LNCAP (cell line): ENCODE measurements at regions not wholly inside any gene's neighbourhood (a gene's known extent, or its start where the extent isn't known, plus 50 kb on each side); places are given as distances from the start of the nearest gene placed in this dataset.

Source experiments
- TF ChIP-seq, protein P1 (sequence below): fragments of 450-650 bp; IDR thresholded peaks from 2 replicates; pipeline ENCODE4 v1.5.1; 2017; ENCODE audit warnings: mild to moderate bottlenecking

GRCh38 chr6:139625081-139625939 is 250.9 kb upstream of the CITED2 start:
- TF ChIP-seq, protein P1, sequence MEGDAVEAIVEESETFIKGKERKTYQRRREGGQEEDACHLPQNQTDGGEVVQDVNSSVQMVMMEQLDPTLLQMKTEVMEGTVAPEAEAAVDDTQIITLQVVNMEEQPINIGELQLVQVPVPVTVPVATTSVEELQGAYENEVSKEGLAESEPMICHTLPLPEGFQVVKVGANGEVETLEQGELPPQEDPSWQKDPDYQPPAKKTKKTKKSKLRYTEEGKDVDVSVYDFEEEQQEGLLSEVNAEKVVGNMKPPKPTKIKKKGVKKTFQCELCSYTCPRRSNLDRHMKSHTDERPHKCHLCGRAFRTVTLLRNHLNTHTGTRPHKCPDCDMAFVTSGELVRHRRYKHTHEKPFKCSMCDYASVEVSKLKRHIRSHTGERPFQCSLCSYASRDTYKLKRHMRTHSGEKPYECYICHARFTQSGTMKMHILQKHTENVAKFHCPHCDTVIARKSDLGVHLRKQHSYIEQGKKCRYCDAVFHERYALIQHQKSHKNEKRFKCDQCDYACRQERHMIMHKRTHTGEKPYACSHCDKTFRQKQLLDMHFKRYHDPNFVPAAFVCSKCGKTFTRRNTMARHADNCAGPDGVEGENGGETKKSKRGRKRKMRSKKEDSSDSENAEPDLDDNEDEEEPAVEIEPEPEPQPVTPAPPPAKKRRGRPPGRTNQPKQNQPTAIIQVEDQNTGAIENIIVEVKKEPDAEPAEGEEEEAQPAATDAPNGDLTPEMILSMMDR = no peak

DNA sequence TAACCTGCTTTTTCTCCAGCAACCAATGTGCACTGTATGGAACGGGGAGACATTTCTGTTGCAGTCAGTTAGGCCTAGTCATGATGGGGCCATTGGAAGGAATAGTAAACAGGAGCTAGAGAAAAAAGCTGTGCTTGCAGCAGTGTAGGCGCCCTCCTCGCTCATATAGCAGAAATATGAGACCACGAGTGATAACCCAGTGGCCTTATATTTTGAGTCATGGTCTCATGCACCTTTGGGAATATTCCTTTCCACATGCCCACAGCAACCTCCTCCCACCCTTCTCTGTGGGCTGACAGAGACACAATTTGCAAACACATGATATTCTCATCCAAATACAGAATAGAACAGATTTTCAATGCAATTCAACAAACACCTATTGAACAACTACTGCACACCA is 248.9 kb upstream of the CITED2 start:
- TF ChIP-seq, protein P1 = no peak

DNA sequence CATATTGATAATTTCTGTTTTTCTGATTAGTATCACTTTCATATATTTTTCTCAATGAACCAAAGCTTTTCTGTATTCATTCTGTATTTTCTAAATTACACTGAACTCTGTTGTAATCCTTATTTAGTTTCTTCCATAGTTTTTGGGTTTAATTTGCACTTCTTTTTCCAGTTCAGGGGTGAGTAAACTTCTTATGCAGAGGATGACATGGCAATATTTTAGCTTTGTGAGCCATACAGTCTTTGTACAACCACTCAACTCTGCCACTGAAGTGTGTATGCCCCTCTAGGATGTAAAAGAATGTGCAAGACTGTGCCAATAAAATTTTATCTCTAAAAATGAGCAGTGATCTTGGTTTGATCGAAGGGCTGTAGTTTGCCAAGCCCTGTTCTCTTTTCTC is 239.0 kb upstream of the CITED2 start:
- TF ChIP-seq, protein P1 = no peak

- TF ChIP-seq, protein P1 = no peak
Measured at GRCh38 chr6:139612135-139612465, 237.7 kb upstream of the CITED2 start.

DNA sequence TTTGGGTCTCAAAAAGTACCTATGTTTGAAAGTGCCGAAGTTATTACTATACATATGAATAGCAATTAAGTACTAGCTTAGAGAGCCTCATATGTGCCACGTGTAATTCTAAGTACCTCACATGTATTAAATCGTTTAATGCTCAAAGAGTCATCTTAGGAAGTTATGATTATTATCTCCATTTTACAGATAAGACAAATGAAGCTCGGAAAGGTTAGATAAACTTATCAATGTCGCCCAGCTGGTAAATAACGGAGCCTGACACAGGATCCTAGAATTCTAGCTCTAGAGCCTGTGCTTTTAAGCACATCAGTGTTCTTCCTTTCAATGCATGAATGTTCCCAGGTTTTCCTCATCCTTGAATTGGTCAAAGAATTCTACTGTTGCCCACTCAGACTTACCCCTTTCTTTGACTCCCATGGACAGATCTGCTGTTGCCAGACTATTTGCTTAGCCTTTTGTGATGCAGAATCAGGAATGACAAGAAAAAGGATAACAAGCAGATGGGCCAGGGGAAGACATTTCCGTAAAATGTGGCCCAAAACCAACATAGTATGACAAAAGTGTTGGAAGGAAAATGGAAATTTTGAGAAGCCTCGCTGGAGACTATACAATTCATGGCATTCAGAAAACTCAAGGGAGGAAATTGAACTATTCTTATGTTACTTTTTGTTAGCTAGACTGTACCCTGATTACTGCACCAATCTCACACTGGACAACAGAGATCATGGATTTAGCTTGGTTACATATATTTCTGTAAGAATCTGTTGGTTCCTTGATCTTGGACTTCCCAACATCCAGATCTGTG is 237.1 kb upstream of the CITED2 start:
- TF ChIP-seq, protein P1 = no peak

GRCh38 chr6:139608466-139609261 is 234.2 kb upstream of the CITED2 start:
- TF ChIP-seq, protein P1 = no peak

DNA sequence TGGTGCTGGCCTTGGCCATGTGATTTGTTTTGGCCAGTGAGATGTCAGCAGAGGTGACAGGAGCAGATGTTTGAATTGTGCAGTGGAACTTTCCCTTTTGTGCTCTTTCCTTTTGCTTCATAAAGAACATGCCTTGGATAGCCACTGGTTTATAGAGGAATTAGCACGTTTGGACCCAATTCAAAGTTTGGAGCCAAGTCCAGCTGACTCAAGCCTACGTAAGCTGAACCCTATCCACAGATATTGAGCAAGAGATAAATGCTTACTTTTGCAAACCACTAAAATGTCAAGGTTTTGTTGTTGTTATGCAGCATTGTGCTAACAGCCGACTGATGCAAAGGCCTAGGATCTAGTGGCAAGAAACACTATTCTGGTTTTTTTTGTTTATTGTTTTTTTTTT is 230.9 kb upstream of the CITED2 start:
- TF ChIP-seq, protein P1 = no peak
